SK-N-SH (cell line): ENCODE measurements at regions not wholly inside any gene's neighbourhood (a gene's known extent, or its start where the extent isn't known, plus 50 kb on each side); places are given as distances from the start of the nearest gene placed in this dataset.

Experiments
- CTCF ChIA-PET: fragments of 300-600, 350-600 bp; formaldehyde crosslinking; extraction: SDS; loops from one replicate; lab custom pipeline; 2021; lab: Yijun Ruan, JAX
- POLR2A ChIA-PET: fragments of 350-600 bp; sonication (Branson Sonifier 250); formaldehyde crosslinking; extraction: SDS; loops from one replicate; lab custom pipeline; 2020; ENCODE audit warnings: antibody characterized with exemption, inconsistent platforms; lab: Yijun Ruan, JAX
- DNase-seq: peaks from one replicate; pipeline ENCODE4 v3.0.0; 2012
- H2AFZ ChIP-seq: fragments of 200-600 bp; sonication (generic); 2 replicates; pipeline ENCODE4 v1.8.1; 2016; ENCODE audit warnings: antibody characterized with exemption, mild to moderate bottlenecking, low read depth
- H3F3A ChIP-seq: fragments of 200-600 bp; sonication (generic); replicated peaks from 2 replicates; pipeline ENCODE3; 2016; ENCODE audit warnings: antibody characterized with exemption, mild to moderate bottlenecking; ENCODE audit not compliant: insufficient read depth
- H3K27ac ChIP-seq, 2 experiments: fragments of 200-500 bp in 1 of 2; fragments of 200-600 bp in 1 of 2; sonication (Bioruptor generic) in 1 of 2; sonication (generic), shearing (Covaris generic) in 1 of 2; 2 replicates each; pipeline versions ENCODE4 v1.5.1 to v1.6.1; 2014 to 2016; ENCODE audit warnings: low read depth in 2 of 2, inconsistent platforms in 1 of 2, low read length in 1 of 2, mild to moderate bottlenecking in 1 of 2, mixed read lengths in 1 of 2
- H3K27me3 ChIP-seq: fragments of 200-600 bp; sonication (generic), shearing (Covaris generic); 2 replicates; pipeline ENCODE4 v1.6.1; 2016; ENCODE audit warnings: mixed run types; ENCODE audit not compliant: insufficient read depth
- H3K36me3 ChIP-seq, 2 experiments: fragments of 200-500 bp in 1 of 2; fragments of 200-600 bp in 1 of 2; sonication (Bioruptor generic) in 1 of 2; sonication (generic) in 1 of 2; replicated peaks in 1 of 2; 2 replicates each; pipeline versions ENCODE3 to v1.5.1; 2014 to 2016; ENCODE audit warnings: low read length in 1 of 2, mild to moderate bottlenecking in 1 of 2; ENCODE audit not compliant: insufficient read depth in 2 of 2, control insufficient read depth in 1 of 2
- H3K4me1 ChIP-seq, 2 experiments: fragments of 200-500 bp in 1 of 2; fragments of 200-600 bp in 1 of 2; sonication (Bioruptor generic) in 1 of 2; sonication (generic), shearing (Covaris generic) in 1 of 2; 2 replicates each; pipeline versions ENCODE4 v1.5.1 to v1.6.1; 2014 to 2016; ENCODE audit warnings: low read depth in 1 of 2, low read length in 1 of 2, mixed run types in 1 of 2; ENCODE audit not compliant: insufficient read depth in 2 of 2, control insufficient read depth in 1 of 2
- H3K4me2 ChIP-seq: fragments of 200-600 bp; sonication (generic), shearing (Covaris generic); 2 replicates; pipeline ENCODE4 v1.6.1; 2017; ENCODE audit warnings: mixed run types
- H3K4me3 ChIP-seq, 2 experiments: fragments of 200-500 bp in 1 of 2; fragments of 200-600 bp in 1 of 2; sonication (Bioruptor generic) in 1 of 2; sonication (generic), shearing (Covaris generic) in 1 of 2; 2 replicates each; pipeline versions ENCODE4 v1.5.1 to v1.8.1; 2014 to 2016; ENCODE audit warnings: low read depth in 2 of 2, inconsistent platforms in 1 of 2, low read length in 1 of 2, mild to moderate bottlenecking in 1 of 2, mixed read lengths in 1 of 2, moderate library complexity in 1 of 2
- H3K79me2 ChIP-seq: fragments of 200-600 bp; sonication (generic); 2 replicates; pipeline ENCODE4 v1.8.1; 2017; ENCODE audit warnings: mild to moderate bottlenecking; ENCODE audit not compliant: insufficient read depth
- H3K9ac ChIP-seq: fragments of 200-600 bp; sonication (generic); 2 replicates; pipeline ENCODE4 v1.6.1; 2017; ENCODE audit warnings: mixed run types
- H3K9me2 ChIP-seq: fragments of 200-600 bp; sonication (generic); 2 replicates; pipeline ENCODE4 v1.6.1; 2017; ENCODE audit warnings: mixed run types
- H3K9me3 ChIP-seq: fragments of 200-600 bp; sonication (generic); 2 replicates; pipeline ENCODE4 v1.6.1; 2017; ENCODE audit warnings: mixed run types, mild to moderate bottlenecking, moderate library complexity
- H4K20me1 ChIP-seq: fragments of 200-600 bp; sonication (generic); 2 replicates; pipeline ENCODE4 v1.6.1; 2017; ENCODE audit warnings: mild to moderate bottlenecking, mixed run types; ENCODE audit not compliant: insufficient read depth
- ELF1 ChIP-seq: IDR thresholded peaks from 2 replicates; pipeline ENCODE4 v1.4.0; 2012
- EZH2phosphoT487 ChIP-seq: fragments of 200-600 bp; sonication (generic); IDR thresholded peaks from 2 replicates; pipeline ENCODE4 v1.6.1; 2017; ENCODE audit warnings: low read depth, mixed run types, mild to moderate bottlenecking, antibody characterized with exemption, moderate library complexity, borderline replicate concordance
- FOXJ3 ChIP-seq: sonication (generic); formaldehyde crosslinking; IDR thresholded peaks from 2 replicates; pipeline ENCODE4 v1.5.1; 2020; ENCODE audit warnings: mild to moderate bottlenecking, missing genetic modification reagents
- FOXM1 ChIP-seq: IDR thresholded peaks from 2 replicates; pipeline ENCODE4 v1.4.0; 2012; ENCODE audit warnings: low read depth, mild to moderate bottlenecking
- GATA2 ChIP-seq: sonication (generic); formaldehyde crosslinking; IDR thresholded peaks from 2 replicates; pipeline ENCODE4 v1.5.0; 2020; ENCODE audit warnings: mild to moderate bottlenecking, missing genetic modification reagents
- MEF2A ChIP-seq: IDR thresholded peaks from 2 replicates; pipeline ENCODE4 v1.4.0; 2012; ENCODE audit warnings: low read depth, borderline replicate concordance
- NFIC ChIP-seq: IDR thresholded peaks from 2 replicates; pipeline ENCODE4 v1.4.0; 2012; ENCODE audit warnings: borderline replicate concordance
- NRF1 ChIP-seq: IDR thresholded peaks from 2 replicates; pipeline ENCODE4 v1.6.1; 2012; ENCODE audit warnings: low read depth, mild to moderate bottlenecking, low read length
- RAD21 ChIP-seq: IDR thresholded peaks from 2 replicates; pipeline ENCODE4 v1.6.1; 2012; ENCODE audit warnings: mild to moderate bottlenecking, low read length
- RFX5 ChIP-seq: IDR thresholded peaks from 2 replicates; pipeline ENCODE4 v1.6.1; 2012; ENCODE audit warnings: mild to moderate bottlenecking, improper control_type of control experiment, low read length
- SMC3 ChIP-seq: IDR thresholded peaks from 2 replicates; pipeline ENCODE4 v1.6.1; 2012; ENCODE audit warnings: low read depth, low read length, improper control_type of control experiment
- WGBS: methylation state at CpG from one replicate; pipeline ENCODE4 v1.1.6; 2017; ENCODE audit warnings: low lambda C conversion rate; 5-methylcytosine and 5-hydroxymethylcytosine counted together
- TF ChIP-seq, protein P1 (sequence below): IDR thresholded peaks from 2 replicates; pipeline ENCODE4; 2012
- TF ChIP-seq, protein P2 (sequence below): fragments of 150-350 bp; IDR thresholded peaks from 2 replicates; pipeline ENCODE4 v1.6.1; 2016; ENCODE audit warnings: mild to moderate bottlenecking, low read depth, low read length
- TF ChIP-seq, protein P3 (sequence below): IDR thresholded peaks from 2 replicates; pipeline ENCODE4 v1.6.1; 2012; ENCODE audit warnings: mild to moderate bottlenecking, low read depth, low read length, moderate library complexity
- TF ChIP-seq, protein P4 (sequence below): IDR thresholded peaks from 2 replicates; pipeline ENCODE4 v1.4.0; 2012; ENCODE audit warnings: low read depth

DNA sequence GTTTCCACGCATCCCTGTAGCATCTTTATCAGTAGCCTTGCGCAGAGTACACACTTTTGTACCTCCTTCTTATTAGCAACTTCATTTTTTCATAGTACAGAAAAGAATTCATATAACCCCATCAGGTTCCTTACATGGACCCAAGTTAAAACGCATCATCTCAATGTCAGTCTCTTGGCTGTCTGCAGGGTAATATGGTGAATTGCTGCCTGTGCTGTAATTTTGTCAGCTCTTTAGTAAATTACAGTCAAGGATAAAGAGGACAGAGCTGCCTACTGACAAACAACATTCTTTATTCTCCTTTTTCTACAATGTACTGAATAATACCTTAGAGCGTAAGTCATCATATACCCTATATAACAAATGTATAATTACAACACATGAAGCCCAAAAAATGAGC, 222.5 kb downstream of the MRPL39 start:
- Histone ChIP-seq H3K9me2 (no peaks in the 10 kb centered on the region), H3K9ac (no peak overlapping the region), H3K4me3 (no peak overlapping the region), H3K27me3 (no peaks in the 10 kb centered on the region), H3F3A (peaks cover 3% of the 10 kb centered on the region), H3K4me2 (no peak overlapping the region), H3K79me2 (no peaks in the 10 kb centered on the region), H3K9me3 (no peaks in the 10 kb centered on the region), H3K36me3 (peaks cover 0 to 7% of the 10 kb centered on the region in 2 experiments), H3K4me1 (peaks cover 0 to 6% of the 10 kb centered on the region in 2 experiments; a peak in 3 of 4 replicates), H2AFZ (peak overlapping the region; percentile 77), H4K20me1 (no peaks in the 10 kb centered on the region), H3K27ac (no peak overlapping the region; a peak in 1 of 4 replicates)
- 86% methylated on average over 4 of the region's 4 CpGs for WGBS
- no peak for DNase-seq
- TF ChIP-seq GATA2 (CRISPR knock-in tag) (no peak), MEF2A (no peak), RAD21 (no peak), NFIC (no peak), SMC3 (no peak), FOXM1 (no peak), RFX5 (no peak), EZH2phosphoT487 (no peak), FOXJ3 (CRISPR knock-in tag) (no peak), NRF1 (no peak), ELF1 (no peak)
- TF ChIP-seq, protein P1, sequence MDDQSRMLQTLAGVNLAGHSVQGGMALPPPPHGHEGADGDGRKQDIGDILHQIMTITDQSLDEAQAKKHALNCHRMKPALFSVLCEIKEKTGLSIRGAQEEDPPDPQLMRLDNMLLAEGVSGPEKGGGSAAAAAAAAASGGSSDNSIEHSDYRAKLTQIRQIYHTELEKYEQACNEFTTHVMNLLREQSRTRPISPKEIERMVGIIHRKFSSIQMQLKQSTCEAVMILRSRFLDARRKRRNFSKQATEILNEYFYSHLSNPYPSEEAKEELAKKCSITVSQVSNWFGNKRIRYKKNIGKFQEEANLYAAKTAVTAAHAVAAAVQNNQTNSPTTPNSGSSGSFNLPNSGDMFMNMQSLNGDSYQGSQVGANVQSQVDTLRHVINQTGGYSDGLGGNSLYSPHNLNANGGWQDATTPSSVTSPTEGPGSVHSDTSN: no peak
- TF ChIP-seq, protein P2, sequence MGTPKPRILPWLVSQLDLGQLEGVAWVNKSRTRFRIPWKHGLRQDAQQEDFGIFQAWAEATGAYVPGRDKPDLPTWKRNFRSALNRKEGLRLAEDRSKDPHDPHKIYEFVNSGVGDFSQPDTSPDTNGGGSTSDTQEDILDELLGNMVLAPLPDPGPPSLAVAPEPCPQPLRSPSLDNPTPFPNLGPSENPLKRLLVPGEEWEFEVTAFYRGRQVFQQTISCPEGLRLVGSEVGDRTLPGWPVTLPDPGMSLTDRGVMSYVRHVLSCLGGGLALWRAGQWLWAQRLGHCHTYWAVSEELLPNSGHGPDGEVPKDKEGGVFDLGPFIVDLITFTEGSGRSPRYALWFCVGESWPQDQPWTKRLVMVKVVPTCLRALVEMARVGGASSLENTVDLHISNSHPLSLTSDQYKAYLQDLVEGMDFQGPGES: no peak
- TF ChIP-seq, protein P3, sequence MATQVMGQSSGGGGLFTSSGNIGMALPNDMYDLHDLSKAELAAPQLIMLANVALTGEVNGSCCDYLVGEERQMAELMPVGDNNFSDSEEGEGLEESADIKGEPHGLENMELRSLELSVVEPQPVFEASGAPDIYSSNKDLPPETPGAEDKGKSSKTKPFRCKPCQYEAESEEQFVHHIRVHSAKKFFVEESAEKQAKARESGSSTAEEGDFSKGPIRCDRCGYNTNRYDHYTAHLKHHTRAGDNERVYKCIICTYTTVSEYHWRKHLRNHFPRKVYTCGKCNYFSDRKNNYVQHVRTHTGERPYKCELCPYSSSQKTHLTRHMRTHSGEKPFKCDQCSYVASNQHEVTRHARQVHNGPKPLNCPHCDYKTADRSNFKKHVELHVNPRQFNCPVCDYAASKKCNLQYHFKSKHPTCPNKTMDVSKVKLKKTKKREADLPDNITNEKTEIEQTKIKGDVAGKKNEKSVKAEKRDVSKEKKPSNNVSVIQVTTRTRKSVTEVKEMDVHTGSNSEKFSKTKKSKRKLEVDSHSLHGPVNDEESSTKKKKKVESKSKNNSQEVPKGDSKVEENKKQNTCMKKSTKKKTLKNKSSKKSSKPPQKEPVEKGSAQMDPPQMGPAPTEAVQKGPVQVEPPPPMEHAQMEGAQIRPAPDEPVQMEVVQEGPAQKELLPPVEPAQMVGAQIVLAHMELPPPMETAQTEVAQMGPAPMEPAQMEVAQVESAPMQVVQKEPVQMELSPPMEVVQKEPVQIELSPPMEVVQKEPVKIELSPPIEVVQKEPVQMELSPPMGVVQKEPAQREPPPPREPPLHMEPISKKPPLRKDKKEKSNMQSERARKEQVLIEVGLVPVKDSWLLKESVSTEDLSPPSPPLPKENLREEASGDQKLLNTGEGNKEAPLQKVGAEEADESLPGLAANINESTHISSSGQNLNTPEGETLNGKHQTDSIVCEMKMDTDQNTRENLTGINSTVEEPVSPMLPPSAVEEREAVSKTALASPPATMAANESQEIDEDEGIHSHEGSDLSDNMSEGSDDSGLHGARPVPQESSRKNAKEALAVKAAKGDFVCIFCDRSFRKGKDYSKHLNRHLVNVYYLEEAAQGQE: no peak
- TF ChIP-seq, protein P4, sequence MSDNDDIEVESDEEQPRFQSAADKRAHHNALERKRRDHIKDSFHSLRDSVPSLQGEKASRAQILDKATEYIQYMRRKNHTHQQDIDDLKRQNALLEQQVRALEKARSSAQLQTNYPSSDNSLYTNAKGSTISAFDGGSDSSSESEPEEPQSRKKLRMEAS: no peak
- ChIA-PET POLR2A (no interaction called here), CTCF (interaction anchor here (0.6 to 2.8 kb wide), 8 partner anchors 15 to 828 kb away, joined by 3 to 24 read pairs (median 7); no protein-coding TSS in a partner anchor)
